ENCODE measurements at regions not wholly inside any gene's neighbourhood (a gene's known extent, or its start where the extent isn't known, plus 50 kb on each side); places are given as distances from the start of the nearest gene placed in this dataset.

DNA sequence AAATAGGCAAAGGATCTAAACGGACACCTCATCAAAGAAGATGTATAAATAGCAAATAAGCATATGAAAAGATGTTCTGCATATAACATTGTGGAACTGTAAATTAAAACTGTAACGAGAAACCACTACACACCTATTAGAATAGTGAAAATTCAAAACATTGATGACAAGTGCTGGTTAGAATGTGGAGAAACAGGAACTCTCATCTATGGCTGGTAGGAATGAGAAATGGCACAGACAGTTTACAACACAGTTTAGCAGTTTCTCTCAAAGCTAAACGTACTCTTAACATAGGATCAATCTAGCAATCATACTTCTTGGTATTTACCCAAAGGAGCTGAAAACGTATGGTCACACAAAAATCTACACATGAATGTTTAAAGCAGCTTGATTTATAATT, 126.2 kb downstream of the TRIB2 start:
- no peak overlapping the region for H3K4me3 ChIP-seq (ENCODE audit: low read length)
- H3K27ac ChIP-seq (ENCODE audit: low read depth, low read length), result no peak overlapping the region
- H3K9me2 ChIP-seq (replicated peaks; ENCODE audit: control insufficient read depth, low read length), result no peaks in the 10 kb centered on the region
- H3K4me1 ChIP-seq (ENCODE audit: control insufficient read depth, low read length), result no peaks in the 10 kb centered on the region
- H3F3A ChIP-seq (ENCODE audit: control insufficient read depth, insufficient read depth), result no peaks in the 10 kb centered on the region
- no peak overlapping the region for H3K4me2 ChIP-seq (ENCODE audit: low read length)
- H3K27me3 ChIP-seq (ENCODE audit: control insufficient read depth, low read length), result peaks cover 5% of the 10 kb centered on the region; the same call in 1 of the 2 replicates
- no peaks in the 10 kb centered on the region for H3K9me3 ChIP-seq (ENCODE audit: control insufficient read depth, insufficient read depth, low read length)
- TF ChIP-seq, protein P1, sequence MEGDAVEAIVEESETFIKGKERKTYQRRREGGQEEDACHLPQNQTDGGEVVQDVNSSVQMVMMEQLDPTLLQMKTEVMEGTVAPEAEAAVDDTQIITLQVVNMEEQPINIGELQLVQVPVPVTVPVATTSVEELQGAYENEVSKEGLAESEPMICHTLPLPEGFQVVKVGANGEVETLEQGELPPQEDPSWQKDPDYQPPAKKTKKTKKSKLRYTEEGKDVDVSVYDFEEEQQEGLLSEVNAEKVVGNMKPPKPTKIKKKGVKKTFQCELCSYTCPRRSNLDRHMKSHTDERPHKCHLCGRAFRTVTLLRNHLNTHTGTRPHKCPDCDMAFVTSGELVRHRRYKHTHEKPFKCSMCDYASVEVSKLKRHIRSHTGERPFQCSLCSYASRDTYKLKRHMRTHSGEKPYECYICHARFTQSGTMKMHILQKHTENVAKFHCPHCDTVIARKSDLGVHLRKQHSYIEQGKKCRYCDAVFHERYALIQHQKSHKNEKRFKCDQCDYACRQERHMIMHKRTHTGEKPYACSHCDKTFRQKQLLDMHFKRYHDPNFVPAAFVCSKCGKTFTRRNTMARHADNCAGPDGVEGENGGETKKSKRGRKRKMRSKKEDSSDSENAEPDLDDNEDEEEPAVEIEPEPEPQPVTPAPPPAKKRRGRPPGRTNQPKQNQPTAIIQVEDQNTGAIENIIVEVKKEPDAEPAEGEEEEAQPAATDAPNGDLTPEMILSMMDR (IDR thresholded peaks at IDR 0.05; ENCODE audit: low read depth, low read length, poor library complexity, severe bottlenecking), result no peak
- TF ChIP-seq EZH2phosphoT487 (IDR thresholded peaks at IDR 0.05; ENCODE audit: borderline replicate concordance, low read length), result no peak
- H3K79me2 ChIP-seq (ENCODE audit: control insufficient read depth, low read length), result no peaks in the 10 kb centered on the region
- no peaks in the 10 kb centered on the region for H3K36me3 ChIP-seq (ENCODE audit: control insufficient read depth, low read length)
- no peaks in the 10 kb centered on the region for H4K20me1 ChIP-seq (ENCODE audit: control insufficient read depth, insufficient read depth, low read depth, low read length)

DNA sequence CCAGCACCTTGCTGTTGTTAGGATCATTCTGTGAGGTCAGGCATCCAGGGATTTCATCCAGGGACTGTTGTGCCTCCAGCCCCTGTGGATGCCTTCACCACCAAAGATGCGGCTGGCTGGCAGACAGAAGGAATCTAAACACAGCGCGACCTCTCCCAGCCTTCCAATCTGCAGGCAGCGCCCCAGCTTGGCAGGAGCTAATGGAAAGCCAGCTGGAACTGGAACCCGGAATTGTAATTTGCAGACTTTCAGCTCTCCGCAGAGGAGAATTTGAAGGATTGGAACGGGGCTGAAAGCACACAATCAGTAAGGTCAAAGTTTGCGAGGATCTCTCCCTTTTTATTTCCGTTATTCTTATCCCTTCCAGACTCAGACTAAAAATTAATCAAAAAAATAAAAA, 127.8 kb downstream of the TRIB2 start:
- H3K9me3 ChIP-seq (ENCODE audit: control insufficient read depth, insufficient read depth, low read length), result no peaks in the 10 kb centered on the region
- no peak for TF ChIP-seq EZH2phosphoT487 (IDR thresholded peaks at IDR 0.05; ENCODE audit: borderline replicate concordance, low read length)
- TF ChIP-seq, protein P1 (IDR thresholded peaks at IDR 0.05; ENCODE audit: low read depth, low read length, poor library complexity, severe bottlenecking), result no peak
- peaks cover 5% of the 10 kb centered on the region; the same call in 1 of the 2 replicates for H3K27me3 ChIP-seq (ENCODE audit: control insufficient read depth, low read length)
- no peaks in the 10 kb centered on the region for H3K4me1 ChIP-seq (ENCODE audit: control insufficient read depth, low read length)
- H3K4me2 ChIP-seq (ENCODE audit: low read length), result no peak overlapping the region
- no peaks in the 10 kb centered on the region for H3K79me2 ChIP-seq (ENCODE audit: control insufficient read depth, low read length)
- no peaks in the 10 kb centered on the region for H4K20me1 ChIP-seq (ENCODE audit: control insufficient read depth, insufficient read depth, low read depth, low read length)
- no peaks in the 10 kb centered on the region for H3F3A ChIP-seq (ENCODE audit: control insufficient read depth, insufficient read depth)
- H3K27ac ChIP-seq (ENCODE audit: low read depth, low read length), result no peak overlapping the region
- no peaks in the 10 kb centered on the region for H3K9me2 ChIP-seq (replicated peaks; ENCODE audit: control insufficient read depth, low read length)
- H3K36me3 ChIP-seq (ENCODE audit: control insufficient read depth, low read length), result no peaks in the 10 kb centered on the region
- H3K4me3 ChIP-seq (ENCODE audit: low read length), result no peak overlapping the region

DNA sequence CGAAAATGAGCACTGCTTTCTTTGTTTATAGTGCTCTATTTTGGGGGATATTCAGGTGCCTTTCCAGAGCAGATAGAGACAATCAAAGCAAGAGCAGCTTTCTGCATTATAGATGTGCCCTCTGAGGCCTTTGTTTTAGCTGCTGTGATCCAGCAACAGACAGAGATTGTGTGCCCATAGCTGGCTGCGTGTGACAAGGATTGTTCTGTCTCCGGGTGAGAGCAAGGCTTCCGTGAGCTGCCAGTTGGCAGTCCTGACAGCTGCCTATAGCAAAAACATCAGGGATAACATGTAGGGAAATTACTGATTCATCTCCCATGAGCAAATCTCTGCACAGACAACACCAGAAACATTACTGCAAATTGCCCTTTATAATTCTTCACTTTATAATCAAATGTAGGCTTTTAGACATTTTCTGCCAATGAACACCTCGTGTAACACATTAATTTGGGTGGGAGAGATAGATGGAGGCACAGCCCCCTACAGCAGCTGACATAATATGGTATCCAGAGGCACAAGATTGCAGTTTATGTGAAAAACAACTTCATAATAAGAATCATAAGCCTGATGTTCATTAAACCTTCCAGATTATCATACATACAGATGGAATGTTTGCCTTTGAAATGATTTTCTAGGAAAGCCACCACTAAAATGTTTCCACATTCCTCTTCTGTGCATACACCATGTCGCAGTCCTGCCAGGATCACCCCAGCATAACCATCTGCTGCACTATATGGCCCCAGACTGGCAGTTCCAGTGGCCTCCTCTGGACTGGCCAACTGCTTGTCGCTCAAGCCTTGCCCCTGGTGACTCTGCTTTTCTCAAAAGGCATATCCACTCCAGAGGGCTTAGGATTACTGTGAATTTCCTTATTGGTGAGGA, 131.2 kb downstream of the TRIB2 start:
- Histone ChIP-seq H3K4me2 (ENCODE audit: low read length) (no peak overlapping the region), H3F3A (ENCODE audit: control insufficient read depth, insufficient read depth) (no peaks in the 10 kb centered on the region), H3K9me3 (ENCODE audit: control insufficient read depth, insufficient read depth, low read length) (no peaks in the 10 kb centered on the region), H4K20me1 (ENCODE audit: control insufficient read depth, insufficient read depth, low read depth, low read length) (no peaks in the 10 kb centered on the region), H3K4me1 (ENCODE audit: control insufficient read depth, low read length) (no peaks in the 10 kb centered on the region), H3K4me3 (ENCODE audit: low read length) (no peak overlapping the region), H3K27me3 (ENCODE audit: control insufficient read depth, low read length) (no peaks in the 10 kb centered on the region), H3K9me2 (replicated peaks; ENCODE audit: control insufficient read depth, low read length) (no peaks in the 10 kb centered on the region), H3K79me2 (ENCODE audit: control insufficient read depth, low read length) (no peaks in the 10 kb centered on the region), H3K27ac (ENCODE audit: low read depth, low read length) (no peak overlapping the region), H3K36me3 (ENCODE audit: control insufficient read depth, low read length) (no peaks in the 10 kb centered on the region)
- no peak for TF ChIP-seq EZH2phosphoT487 (IDR thresholded peaks at IDR 0.05; ENCODE audit: borderline replicate concordance, low read length)
- TF ChIP-seq, protein P1 (IDR thresholded peaks at IDR 0.05; ENCODE audit: low read depth, low read length, poor library complexity, severe bottlenecking), result no peak

Data from DOHH2 (cell line).